ENCODE measurements at regions not wholly inside any gene's neighbourhood (a gene's known extent, or its start where the extent isn't known, plus 50 kb on each side); places are given as distances from the start of the nearest gene placed in this dataset.

- DNase-seq: no peak
- H3K4me3 ChIP-seq: no peak overlapping the region
- H3K27ac ChIP-seq: no peak overlapping the region
- 71 to 95% (median 78%) methylated on average over 4 of the region's 4 CpGs for WGBS, 5 donors
- H3K9me3 ChIP-seq: no peaks in the 10 kb centered on the region
- no peak for TF ChIP-seq CTCF (IDR thresholded peaks at IDR 0.05 in 8 of 11, conservative IDR thresholded peaks at IDR 0.05 in 3 of 11)
- H3K36me3 ChIP-seq: no peaks in the 10 kb centered on the region
- intact Hi-C loops (cut with DNase I; ENCODE audit: low total_unique reads): no loop called here
- H3K27me3 ChIP-seq (replicated peaks in 1 of 7): no peaks in the 10 kb centered on the region
- no peaks in the 10 kb centered on the region for H3K4me1 ChIP-seq
These were observed 61.4 kb upstream of the GPR6 start for GRCh38 chr6:109916759-109917158.

GRCh38 chr6:109918227-109918626, 59.9 kb upstream of the GPR6 start:
- 94 to 99% (median 96%) methylated on average over 3 of the region's 3 CpGs for WGBS, 5 donors
- no peak for DNase-seq
- Histone ChIP-seq H3K4me1 (no peaks in the 10 kb centered on the region), H3K4me3 (no peak overlapping the region), H3K27ac (no peak overlapping the region), H3K27me3 (replicated peaks in 1 of 7) (no peaks in the 10 kb centered on the region), H3K9me3 (no peaks in the 10 kb centered on the region), H3K36me3 (no peaks in the 10 kb centered on the region)
- no peak for TF ChIP-seq POLR2AphosphoS5 (IDR thresholded peaks at IDR 0.05)
- no peak for TF ChIP-seq CTCF (IDR thresholded peaks at IDR 0.05 in 8 of 11, conservative IDR thresholded peaks at IDR 0.05 in 3 of 11)
- TF ChIP-seq POLR2A (IDR thresholded peaks at IDR 0.05): no peak
- intact Hi-C loops (cut with DNase I; ENCODE audit: low total_unique reads): no loop called here

- TF ChIP-seq POLR2A (IDR thresholded peaks at IDR 0.05) (no peak), CTCF (IDR thresholded peaks at IDR 0.05 in 8 of 11, conservative IDR thresholded peaks at IDR 0.05 in 3 of 11) (no peak), POLR2AphosphoS5 (IDR thresholded peaks at IDR 0.05) (no peak)
- no peak for DNase-seq
- H3K27me3 ChIP-seq (replicated peaks in 1 of 7): no peaks in the 10 kb centered on the region
- no peak overlapping the region for H3K4me3 ChIP-seq
- no peaks in the 10 kb centered on the region for H3K4me1 ChIP-seq
- no peaks in the 10 kb centered on the region for H3K36me3 ChIP-seq
- no peaks in the 10 kb centered on the region for H3K9me3 ChIP-seq
- no peak overlapping the region for H3K27ac ChIP-seq
- 88 to 95% (median 92%) methylated on average over 10 of the region's 10 CpGs for WGBS, 5 donors
- intact Hi-C loops (cut with DNase I; ENCODE audit: low total_unique reads): no loop called here
These were observed 57.2 kb upstream of the GPR6 start for GRCh38 chr6:109920911-109921310.

- 35 to 47% (median 39%) methylated on average over 4 of the region's 4 CpGs for WGBS, 5 donors
These were observed 55.3 kb upstream of the GPR6 start for GRCh38 chr6:109922851-109923250.

More at GRCh38 chr6:109922851-109923250, 55.3 kb upstream of the GPR6 start:
- TF ChIP-seq POLR2AphosphoS5 (IDR thresholded peaks at IDR 0.05): no peak
- TF ChIP-seq CTCF (IDR thresholded peaks at IDR 0.05 in 8 of 11, conservative IDR thresholded peaks at IDR 0.05 in 3 of 11): no peak
- no peak for TF ChIP-seq POLR2A (IDR thresholded peaks at IDR 0.05)
- Histone ChIP-seq H3K27me3 (replicated peaks in 1 of 7) (no peaks in the 10 kb centered on the region), H3K4me3 (no peak overlapping the region), H3K4me1 (no peaks in the 10 kb centered on the region), H3K36me3 (no peaks in the 10 kb centered on the region), H3K9me3 (no peaks in the 10 kb centered on the region), H3K27ac (no peak overlapping the region)
- DNase-seq: no peak
- intact Hi-C loops (cut with DNase I; ENCODE audit: low total_unique reads): no loop called here

Measured in spleen (tissue), 11 donors.